Common myeloid progenitor, CD34-positive (primary cell): ENCODE measurements at regions not wholly inside any gene's neighbourhood (a gene's known extent, or its start where the extent isn't known, plus 50 kb on each side); places are given as distances from the start of the nearest gene placed in this dataset.

Experiments used
- CTCF ChIA-PET: fragments of 350-600 bp; sonication (Branson Sonifier 250); formaldehyde crosslinking; loops from one replicate; lab custom pipeline; 2021; ENCODE audit warnings: antibody characterized with exemption; lab: Charles Lee
- POLR2A ChIA-PET: fragments of 350-600 bp; sonication (Branson Sonifier 250); formaldehyde crosslinking; loops from one replicate; lab custom pipeline; 2021; ENCODE audit warnings: antibody characterized with exemption; lab: Charles Lee
- DNase-seq, 3 donors: peaks; one replicate each; pipeline versions ENCODE4 v3.0.0 to v3.0.0-alpha.2; 2013
- H3K27ac ChIP-seq, 2 experiments: 1 replicate in 1 of 2; 2 replicates in 1 of 2; pipeline ENCODE4 v1.7.0; 2013; ENCODE audit warnings: inconsistent platforms in 2 of 2, low read length in 2 of 2, mild to moderate bottlenecking in 2 of 2, low read depth in 1 of 2, moderate library complexity in 1 of 2; ENCODE audit not compliant: severe bottlenecking in 2 of 2, insufficient read depth in 1 of 2, poor library complexity in 1 of 2
- H3K27me3 ChIP-seq, 5 experiments: replicated peaks in 2 of 5; 1 replicate in 3 of 5; 2 replicates in 2 of 5; pipeline versions ENCODE4 v1.6.1 to v1.7.0; 2013; ENCODE audit warnings: low read length in 4 of 5, mild to moderate bottlenecking in 2 of 5, moderate library complexity in 2 of 5, inconsistent platforms in 1 of 5; ENCODE audit not compliant: insufficient read depth in 5 of 5, control insufficient read depth in 4 of 5
- H3K36me3 ChIP-seq, 4 experiments: 1 replicate in 2 of 4; 2 replicates in 2 of 4; pipeline versions ENCODE4 v1.6.1 to v1.7.0; 2013; ENCODE audit warnings: low read length in 3 of 4, control low read depth in 1 of 4, mild to moderate bottlenecking in 1 of 4; ENCODE audit not compliant: control insufficient read depth in 4 of 4, insufficient read depth in 4 of 4
- H3K4me1 ChIP-seq, 4 experiments: 1 replicate in 3 of 4; 2 replicates in 1 of 4; pipeline versions ENCODE4 v1.6.1 to v1.7.1; 2013; ENCODE audit warnings: low read length in 3 of 4, mild to moderate bottlenecking in 3 of 4, control low read depth in 1 of 4, inconsistent platforms in 1 of 4, moderate library complexity in 1 of 4; ENCODE audit not compliant: control insufficient read depth in 4 of 4, insufficient read depth in 4 of 4; ENCODE audit errors: control extremely low read depth in 1 of 4
- H3K4me3 ChIP-seq, 7 experiments: 1 replicate in 4 of 7; 2 replicates in 3 of 7; pipeline versions ENCODE4 v1.5.1 to v1.7.0; 2013; ENCODE audit warnings: mild to moderate bottlenecking in 7 of 7, low read length in 6 of 7, moderate library complexity in 6 of 7, inconsistent platforms in 2 of 7, low read depth in 2 of 7, control low read depth in 1 of 7; ENCODE audit not compliant: insufficient read depth in 4 of 7, control insufficient read depth in 1 of 7; ENCODE audit errors: extremely low read depth in 1 of 7
- H3K9me3 ChIP-seq, 5 experiments: 1 replicate in 4 of 5; 2 replicates in 1 of 5; pipeline versions ENCODE4 v1.6.1 to v1.7.1; 2013; ENCODE audit warnings: low read length in 4 of 5, mild to moderate bottlenecking in 2 of 5, inconsistent platforms in 1 of 5, low read depth in 1 of 5, moderate library complexity in 1 of 5; ENCODE audit not compliant: control insufficient read depth in 4 of 5, insufficient read depth in 2 of 5; ENCODE audit errors: control extremely low read depth in 1 of 5
- WGBS: methylation state at CpG from one replicate; pipeline ENCODE4 v1.1.5; 2013; ENCODE audit not compliant: insufficient coverage; 5-methylcytosine and 5-hydroxymethylcytosine counted together

- ChIA-PET CTCF (no interaction called here), POLR2A (no interaction called here)
- Histone ChIP-seq H3K9me3 (peaks cover 0 to 1% (median 0%) of the 10 kb centered on the region in 5 experiments), H3K36me3 (no peaks in the 10 kb centered on the region), H3K4me3 (no peak overlapping the region), H3K27ac (no peak overlapping the region), H3K27me3 (no peaks in the 10 kb centered on the region), H3K4me1 (peaks cover 0 to 5% (median 0%) of the 10 kb centered on the region in 4 experiments)
- 100% methylated on average over 1 of the region's 3 CpGs for WGBS
- DNase-seq = no peak
These were observed 191.7 kb downstream of the CARTPT start for GRCh38 chr5:71910741-71911140.

- WGBS = 100% methylated on average over 1 of the region's 1 CpG
- POLR2A ChIA-PET = no interaction called here
These were observed 192.9 kb downstream of the CARTPT start for GRCh38 chr5:71912021-71912420.

GRCh38 chr5:71914281-71914680, 193.0 kb upstream of the MAP1B start:
- 71% methylated on average over 1 of the region's 2 CpGs for WGBS
- no peaks in the 10 kb centered on the region for H3K27me3 ChIP-seq
- no peaks in the 10 kb centered on the region for H3K4me1 ChIP-seq
- no peaks in the 10 kb centered on the region for H3K36me3 ChIP-seq
- no peak overlapping the region for H3K27ac ChIP-seq
- DNase-seq = no peak
- no peak overlapping the region for H3K4me3 ChIP-seq
- peaks cover 0 to 7% (median 2%) of the 10 kb centered on the region in 5 experiments for H3K9me3 ChIP-seq
- POLR2A ChIA-PET = no interaction called here
- CTCF ChIA-PET = no interaction called here

More at GRCh38 chr5:71912021-71912420, 192.9 kb downstream of the CARTPT start:
- Histone ChIP-seq H3K27ac (no peak overlapping the region), H3K4me1 (no peaks in the 10 kb centered on the region), H3K36me3 (no peaks in the 10 kb centered on the region), H3K9me3 (peaks cover 0 to 6% (median 2%) of the 10 kb centered on the region in 5 experiments), H3K27me3 (no peaks in the 10 kb centered on the region), H3K4me3 (no peak overlapping the region)
- DNase-seq = no peak
- CTCF ChIA-PET = no interaction called here

- Histone ChIP-seq H3K4me3 (no peak overlapping the region), H3K36me3 (no peaks in the 10 kb centered on the region), H3K4me1 (no peaks in the 10 kb centered on the region), H3K27me3 (peaks cover 0 to 4% (median 0%) of the 10 kb centered on the region in 5 experiments), H3K9me3 (peaks cover 0 to 5% (median 1%) of the 10 kb centered on the region in 5 experiments), H3K27ac (no peak overlapping the region)
- no peak for DNase-seq
- ChIA-PET POLR2A (no interaction called here), CTCF (no interaction called here)
These were observed 184.6 kb upstream of the MAP1B start for GRCh38 chr5:71922584-71923106.

GRCh38 chr5:71923755-71924154, 183.5 kb upstream of the MAP1B start:
- H3K27ac ChIP-seq = no peak overlapping the region
- H3K27me3 ChIP-seq = peaks cover 0 to 4% (median 0%) of the 10 kb centered on the region in 5 experiments
- no peak for DNase-seq
- WGBS = 100% methylated on average over 1 of the region's 2 CpGs
- H3K9me3 ChIP-seq = peaks cover 0 to 5% (median 1%) of the 10 kb centered on the region in 5 experiments
- H3K4me1 ChIP-seq = no peaks in the 10 kb centered on the region
- H3K4me3 ChIP-seq = no peak overlapping the region
- ChIA-PET POLR2A (no interaction called here), CTCF (no interaction called here)
- H3K36me3 ChIP-seq = no peaks in the 10 kb centered on the region

- Histone ChIP-seq H3K4me1 (no peaks in the 10 kb centered on the region), H3K9me3 (peaks cover 0 to 4% (median 1%) of the 10 kb centered on the region in 5 experiments), H3K27me3 (peaks cover 0 to 4% (median 0%) of the 10 kb centered on the region in 5 experiments), H3K4me3 (no peak overlapping the region), H3K36me3 (no peaks in the 10 kb centered on the region), H3K27ac (no peak overlapping the region)
- ChIA-PET CTCF (no interaction called here), POLR2A (no interaction called here)
- no peak for DNase-seq
These were observed 182.9 kb upstream of the MAP1B start for GRCh38 chr5:71924325-71924724.

- WGBS = 57% methylated on average over 1 of the region's 3 CpGs
- ChIA-PET CTCF (no interaction called here), POLR2A (no interaction called here)
- Histone ChIP-seq H3K27me3 (peaks cover 0 to 4% (median 0%) of the 10 kb centered on the region in 5 experiments), H3K4me3 (no peak overlapping the region), H3K36me3 (no peaks in the 10 kb centered on the region), H3K27ac (no peak overlapping the region), H3K4me1 (no peaks in the 10 kb centered on the region), H3K9me3 (peaks cover 0 to 3% (median 1%) of the 10 kb centered on the region in 5 experiments)
- DNase-seq = no peak
These were observed 182.3 kb upstream of the MAP1B start for GRCh38 chr5:71924980-71925379.
